ENCODE measurements at regions not wholly inside any gene's neighbourhood (a gene's known extent, or its start where the extent isn't known, plus 50 kb on each side); places are given as distances from the start of the nearest gene placed in this dataset.
A peak's percentile ranks its signal among the peaks of the same experiment; 100 is the strongest.

DNA sequence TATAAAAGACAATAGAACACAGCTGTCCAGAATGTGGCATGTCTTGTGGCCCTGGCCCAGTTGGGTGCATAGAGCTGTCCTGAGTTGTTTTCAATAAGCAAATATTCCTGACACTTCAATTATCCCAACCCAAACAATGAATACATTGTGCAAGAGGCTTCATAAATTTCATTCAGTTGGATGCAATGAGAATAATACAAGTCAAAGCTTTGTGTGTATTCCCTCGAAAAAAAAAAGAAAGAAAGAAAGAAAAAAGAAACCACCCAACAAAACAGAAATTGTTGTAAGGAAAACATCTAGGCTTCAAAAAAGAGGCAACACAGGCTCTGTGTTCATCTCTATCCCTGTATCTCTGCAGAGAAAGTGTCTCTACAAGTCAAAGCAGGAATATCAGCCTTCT, 138.7 kb upstream of the ADO start:
- no peaks in the 10 kb centered on the region for H4K20me1 ChIP-seq (ENCODE audit: insufficient read depth, low read depth, low read length)
- H3K4me3 ChIP-seq (ENCODE audit: low read length): no peak overlapping the region
- 0 out of 2 replicates have a peak, but pooled peaks cover 3% of the 10 kb centered on the region for H3K9me2 ChIP-seq (replicated peaks; ENCODE audit: insufficient read depth, low read length)
- H3K9ac ChIP-seq (ENCODE audit: low read length): no peak overlapping the region
- no peak for DNase-seq
- H2AFZ ChIP-seq (ENCODE audit: low read length): no peak overlapping the region
- H3K4me1 ChIP-seq (ENCODE audit: low read length): no peaks in the 10 kb centered on the region
- H3K4me2 ChIP-seq (ENCODE audit: low read depth, low read length, poor library complexity, severe bottlenecking): no peak overlapping the region
- H3K27ac ChIP-seq (ENCODE audit: low read length): no peak overlapping the region
- no peaks in the 10 kb centered on the region for H3K36me3 ChIP-seq (ENCODE audit: insufficient read depth, low read length)
- H3K27me3 ChIP-seq (ENCODE audit: low read length): no peaks in the 10 kb centered on the region
- no peaks in the 10 kb centered on the region for H3K79me2 ChIP-seq (ENCODE audit: low read length)
- H3K9me3 ChIP-seq (ENCODE audit: low read length): no peaks in the 10 kb centered on the region

GRCh38 chr10:62666275-62666674, 138.2 kb upstream of the ADO start:
- Histone ChIP-seq H4K20me1 (ENCODE audit: insufficient read depth, low read depth, low read length) (no peaks in the 10 kb centered on the region), H3K4me1 (ENCODE audit: low read length) (no peaks in the 10 kb centered on the region), H3K9me2 (replicated peaks; ENCODE audit: insufficient read depth, low read length) (0 out of 2 replicates have a peak, but pooled peaks cover 1% of the 10 kb centered on the region), H3K36me3 (ENCODE audit: insufficient read depth, low read length) (no peaks in the 10 kb centered on the region), H3K4me2 (ENCODE audit: low read depth, low read length, poor library complexity, severe bottlenecking) (no peak overlapping the region), H3K79me2 (ENCODE audit: low read length) (no peaks in the 10 kb centered on the region), H2AFZ (ENCODE audit: low read length) (no peak overlapping the region), H3K27me3 (ENCODE audit: low read length) (no peaks in the 10 kb centered on the region), H3K4me3 (ENCODE audit: low read length) (no peak overlapping the region), H3K9ac (ENCODE audit: low read length) (no peak overlapping the region), H3K27ac (ENCODE audit: low read length) (no peak overlapping the region), H3K9me3 (ENCODE audit: low read length) (no peaks in the 10 kb centered on the region)
- no peak for DNase-seq

DNA sequence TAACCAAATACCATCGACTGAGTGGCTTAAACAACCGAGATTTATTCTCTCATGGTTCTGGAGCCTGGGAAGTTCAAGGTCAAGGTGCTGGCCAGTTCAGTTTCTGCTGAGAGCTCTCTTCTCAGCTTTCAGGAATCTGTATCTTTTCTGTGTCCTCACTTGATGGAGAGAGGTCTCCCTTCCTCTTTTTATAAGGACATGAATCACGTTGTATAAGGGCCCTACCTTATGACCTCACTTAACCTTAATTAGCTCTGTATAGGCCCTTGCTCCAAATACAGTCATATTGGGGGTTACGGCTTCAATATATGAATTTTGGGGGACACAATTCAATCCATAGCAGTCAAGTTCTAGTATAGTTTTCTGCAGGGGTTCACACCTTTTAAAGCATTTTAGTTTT, 135.2 kb upstream of the ADO start:
- DNase-seq: no peak
- no peak overlapping the region for H2AFZ ChIP-seq (ENCODE audit: low read length)

DNA sequence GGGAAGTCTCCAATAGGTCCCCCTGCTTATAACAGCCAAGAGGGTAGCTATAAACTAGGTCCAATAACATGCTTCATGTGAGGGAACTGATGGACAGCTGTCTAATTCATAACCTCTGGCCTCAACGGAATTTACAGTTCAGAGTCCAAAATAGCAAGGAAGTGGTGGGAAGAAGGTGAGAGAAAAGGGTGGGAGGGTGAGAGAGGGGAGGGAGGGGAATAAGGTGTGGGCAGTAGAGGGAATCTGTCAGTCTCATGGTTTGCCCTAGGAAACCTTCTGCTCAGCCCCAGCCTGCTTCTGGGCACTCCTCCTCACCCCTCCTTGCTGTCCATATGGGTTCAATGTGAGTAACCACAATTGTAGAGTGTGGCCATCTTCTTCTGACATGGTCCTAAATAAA, 133.4 kb upstream of the ADO start:
- Histone ChIP-seq H3K79me2 (ENCODE audit: low read length) (no peaks in the 10 kb centered on the region), H3K9me2 (replicated peaks; ENCODE audit: insufficient read depth, low read length) (no peaks in the 10 kb centered on the region), H3K4me2 (ENCODE audit: low read depth, low read length, poor library complexity, severe bottlenecking) (no peak overlapping the region), H2AFZ (ENCODE audit: low read length) (no peak overlapping the region), H3K27me3 (ENCODE audit: low read length) (no peaks in the 10 kb centered on the region), H3K4me1 (ENCODE audit: low read length) (no peaks in the 10 kb centered on the region), H3K9ac (ENCODE audit: low read length) (no peak overlapping the region), H3K27ac (ENCODE audit: low read length) (no peak overlapping the region), H4K20me1 (ENCODE audit: insufficient read depth, low read depth, low read length) (no peaks in the 10 kb centered on the region), H3K9me3 (ENCODE audit: low read length) (no peaks in the 10 kb centered on the region), H3K36me3 (ENCODE audit: insufficient read depth, low read length) (no peaks in the 10 kb centered on the region), H3K4me3 (ENCODE audit: low read length) (no peak overlapping the region)
- DNase-seq: no peak

More for the DNA sequence above, 135.2 kb upstream of the ADO start:
- no peak overlapping the region for H3K9ac ChIP-seq (ENCODE audit: low read length)
- no peak overlapping the region for H3K4me3 ChIP-seq (ENCODE audit: low read length)
- no peaks in the 10 kb centered on the region for H3K36me3 ChIP-seq (ENCODE audit: insufficient read depth, low read length)
- no peaks in the 10 kb centered on the region for H3K4me1 ChIP-seq (ENCODE audit: low read length)
- no peaks in the 10 kb centered on the region for H3K79me2 ChIP-seq (ENCODE audit: low read length)
- no peaks in the 10 kb centered on the region for H3K27me3 ChIP-seq (ENCODE audit: low read length)
- H3K9me3 ChIP-seq (ENCODE audit: low read length): no peaks in the 10 kb centered on the region
- no peak overlapping the region for H3K4me2 ChIP-seq (ENCODE audit: low read depth, low read length, poor library complexity, severe bottlenecking)
- no peaks in the 10 kb centered on the region for H3K9me2 ChIP-seq (replicated peaks; ENCODE audit: insufficient read depth, low read length)
- H3K27ac ChIP-seq (ENCODE audit: low read length): no peak overlapping the region
- no peaks in the 10 kb centered on the region for H4K20me1 ChIP-seq (ENCODE audit: insufficient read depth, low read depth, low read length)

DNA sequence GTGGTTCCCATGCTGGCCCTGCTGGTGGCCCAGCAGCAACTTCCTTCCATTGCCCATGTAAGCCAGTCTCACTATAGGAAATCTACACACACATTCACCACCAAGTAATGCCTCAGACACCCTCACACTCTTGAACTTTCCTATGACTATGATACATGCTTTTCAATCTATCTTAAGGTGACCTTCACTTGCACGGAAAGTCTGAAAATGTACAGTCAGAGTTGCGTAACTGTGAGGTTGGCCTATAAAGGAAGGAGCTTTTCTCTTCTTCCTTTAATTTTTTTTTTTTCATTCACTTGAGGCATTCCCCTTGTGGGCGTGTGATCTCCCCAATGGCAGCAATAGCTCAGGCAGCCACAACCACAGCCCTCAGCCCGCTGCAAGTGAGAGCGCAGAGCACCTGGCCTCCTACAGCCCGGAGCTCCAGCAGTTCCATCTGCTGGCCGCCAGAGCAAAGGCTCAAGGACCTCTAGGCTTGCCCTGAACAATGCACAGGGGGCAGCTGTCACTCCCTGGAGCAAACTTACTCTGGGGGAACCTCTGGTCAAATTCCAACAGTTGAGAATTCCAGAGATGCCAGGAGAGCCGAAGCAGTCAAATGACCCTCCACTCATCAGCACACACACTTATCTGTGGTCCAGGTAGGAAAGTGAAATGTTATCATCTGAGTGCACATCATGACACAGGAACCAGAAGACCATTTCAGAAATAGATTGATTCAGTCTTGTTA, 123.1 kb upstream of the ADO start:
- H3K9me3 ChIP-seq (ENCODE audit: low read length): no peaks in the 10 kb centered on the region
- H3K4me3 ChIP-seq (ENCODE audit: low read length): no peak overlapping the region
- H3K27ac ChIP-seq (ENCODE audit: low read length): no peak overlapping the region
- peak; percentile 42 for DNase-seq
- H2AFZ ChIP-seq (ENCODE audit: low read length): no peak overlapping the region
- H3K79me2 ChIP-seq (ENCODE audit: low read length): no peaks in the 10 kb centered on the region
- H4K20me1 ChIP-seq (ENCODE audit: insufficient read depth, low read depth, low read length): no peaks in the 10 kb centered on the region
- H3K9me2 ChIP-seq (replicated peaks; ENCODE audit: insufficient read depth, low read length): no peaks in the 10 kb centered on the region
- no peaks in the 10 kb centered on the region for H3K4me1 ChIP-seq (ENCODE audit: low read length)
- H3K36me3 ChIP-seq (ENCODE audit: insufficient read depth, low read length): no peaks in the 10 kb centered on the region
- H3K27me3 ChIP-seq (ENCODE audit: low read length): no peaks in the 10 kb centered on the region
- no peak overlapping the region for H3K9ac ChIP-seq (ENCODE audit: low read length)
- no peak overlapping the region for H3K4me2 ChIP-seq (ENCODE audit: low read depth, low read length, poor library complexity, severe bottlenecking)

- no peaks in the 10 kb centered on the region for H4K20me1 ChIP-seq (ENCODE audit: insufficient read depth, low read depth, low read length)
- no peaks in the 10 kb centered on the region for H3K9me3 ChIP-seq (ENCODE audit: low read length)
- H3K36me3 ChIP-seq (ENCODE audit: insufficient read depth, low read length): no peaks in the 10 kb centered on the region
- no peak overlapping the region for H3K9ac ChIP-seq (ENCODE audit: low read length)
- no peak overlapping the region for H3K4me3 ChIP-seq (ENCODE audit: low read length)
- H3K27ac ChIP-seq (ENCODE audit: low read length): no peak overlapping the region
- DNase-seq: no peak
- H3K27me3 ChIP-seq (ENCODE audit: low read length): no peaks in the 10 kb centered on the region
- no peaks in the 10 kb centered on the region for H3K9me2 ChIP-seq (replicated peaks; ENCODE audit: insufficient read depth, low read length)
- peaks cover 6% of the 10 kb centered on the region for H3K4me1 ChIP-seq (ENCODE audit: low read length)
- no peak overlapping the region for H2AFZ ChIP-seq (ENCODE audit: low read length)
- no peaks in the 10 kb centered on the region for H3K79me2 ChIP-seq (ENCODE audit: low read length)
- H3K4me2 ChIP-seq (ENCODE audit: low read depth, low read length, poor library complexity, severe bottlenecking): no peak overlapping the region
These were observed 119.6 kb upstream of the ADO start for GRCh38 chr10:62684911-62685310.

DNA sequence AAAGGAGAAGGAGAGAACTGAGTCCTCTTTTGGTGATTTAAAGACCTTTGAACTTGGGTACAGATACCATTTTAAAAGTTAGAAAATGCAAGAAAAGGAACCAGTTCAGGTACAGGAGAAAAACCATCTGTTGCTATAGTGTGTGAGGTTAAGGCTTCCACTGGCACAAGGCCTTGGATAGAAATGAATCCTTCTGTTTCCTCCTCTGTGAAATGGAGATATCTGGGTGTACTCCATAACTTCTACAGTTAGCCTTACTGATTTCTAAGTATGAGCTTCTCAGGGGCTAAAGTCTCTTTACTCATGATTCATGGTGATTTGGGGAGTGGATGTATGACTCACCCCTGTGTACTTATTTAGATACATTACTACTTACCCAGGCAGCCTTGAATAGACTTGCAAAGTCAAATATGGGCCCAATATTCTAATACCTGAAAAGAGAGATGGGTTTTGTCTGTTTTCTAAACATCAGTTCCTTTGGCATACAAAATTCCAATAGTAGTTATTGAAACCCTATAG, 117.2 kb upstream of the ADO start:
- Histone ChIP-seq H3K4me1 (ENCODE audit: low read length) (peaks cover 11% of the 10 kb centered on the region), H3K9me2 (replicated peaks; ENCODE audit: insufficient read depth, low read length) (no peaks in the 10 kb centered on the region), H4K20me1 (ENCODE audit: insufficient read depth, low read depth, low read length) (no peaks in the 10 kb centered on the region), H2AFZ (ENCODE audit: low read length) (no peak overlapping the region), H3K79me2 (ENCODE audit: low read length) (no peaks in the 10 kb centered on the region), H3K36me3 (ENCODE audit: insufficient read depth, low read length) (no peaks in the 10 kb centered on the region), H3K9me3 (ENCODE audit: low read length) (no peaks in the 10 kb centered on the region), H3K27me3 (ENCODE audit: low read length) (no peaks in the 10 kb centered on the region), H3K27ac (ENCODE audit: low read length) (no peak overlapping the region), H3K9ac (ENCODE audit: low read length) (no peak overlapping the region), H3K4me3 (ENCODE audit: low read length) (no peak overlapping the region), H3K4me2 (ENCODE audit: low read depth, low read length, poor library complexity, severe bottlenecking) (no peak overlapping the region)
- peak; percentile 40 for DNase-seq

DNA sequence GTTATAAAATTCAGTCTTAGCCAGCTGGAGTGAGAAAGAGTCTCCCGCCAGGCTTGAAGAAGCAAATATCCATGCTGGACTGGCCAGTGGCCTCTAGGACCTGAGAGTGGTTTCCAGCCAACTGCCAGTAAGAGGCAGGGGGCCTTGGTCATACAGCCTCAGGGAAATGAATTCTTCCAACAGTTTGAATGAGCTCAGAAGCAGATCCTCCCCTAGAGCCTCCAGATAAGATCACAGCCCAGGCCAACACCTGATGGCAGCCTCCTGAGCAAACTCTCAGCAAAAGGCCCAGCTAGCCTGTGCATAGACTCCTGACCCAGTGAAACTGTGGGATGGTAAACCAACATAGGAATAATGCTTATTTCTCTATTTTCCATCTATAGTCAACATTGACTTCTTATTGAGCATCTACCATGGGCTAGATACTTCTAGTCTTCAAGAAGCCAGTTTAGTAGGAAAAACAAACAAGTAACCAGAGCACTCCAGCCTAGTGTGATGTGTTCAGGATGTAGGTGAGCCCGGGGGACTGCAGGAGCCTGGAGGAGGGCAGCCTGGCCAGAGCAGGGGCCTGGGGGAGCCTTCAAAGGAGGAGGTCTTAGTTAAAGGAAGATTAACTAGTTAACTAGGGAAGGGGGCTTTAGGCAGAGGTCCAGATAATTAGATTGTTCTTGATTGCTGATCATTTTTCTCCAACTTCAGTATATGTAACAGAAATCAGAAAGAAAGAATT, 115.4 kb upstream of the ADO start:
- peak; percentile 7 for DNase-seq
- Histone ChIP-seq H2AFZ (ENCODE audit: low read length) (peak overlapping the region; percentile 51; the same call in 1 of the 2 replicates), H3K27ac (ENCODE audit: low read length) (no peak overlapping the region), H3K4me1 (ENCODE audit: low read length) (peaks cover 21% of the 10 kb centered on the region), H3K9me2 (replicated peaks; ENCODE audit: insufficient read depth, low read length) (no peaks in the 10 kb centered on the region), H3K79me2 (ENCODE audit: low read length) (no peaks in the 10 kb centered on the region), H3K4me3 (ENCODE audit: low read length) (no peak overlapping the region), H3K4me2 (ENCODE audit: low read depth, low read length, poor library complexity, severe bottlenecking) (no peak overlapping the region), H4K20me1 (ENCODE audit: insufficient read depth, low read depth, low read length) (no peaks in the 10 kb centered on the region), H3K27me3 (ENCODE audit: low read length) (no peaks in the 10 kb centered on the region), H3K9ac (ENCODE audit: low read length) (no peak overlapping the region), H3K36me3 (ENCODE audit: insufficient read depth, low read length) (no peaks in the 10 kb centered on the region), H3K9me3 (ENCODE audit: low read length) (no peaks in the 10 kb centered on the region)

Measured in Karpas-422 (cell line).